ENCODE measurements at regions not wholly inside any gene's neighbourhood (a gene's known extent, or its start where the extent isn't known, plus 50 kb on each side); places are given as distances from the start of the nearest gene placed in this dataset.

GRCh38 chr1:209168204-209168603 is 415.3 kb upstream of the CAMK1G start:
- TF ChIP-seq, protein P1, sequence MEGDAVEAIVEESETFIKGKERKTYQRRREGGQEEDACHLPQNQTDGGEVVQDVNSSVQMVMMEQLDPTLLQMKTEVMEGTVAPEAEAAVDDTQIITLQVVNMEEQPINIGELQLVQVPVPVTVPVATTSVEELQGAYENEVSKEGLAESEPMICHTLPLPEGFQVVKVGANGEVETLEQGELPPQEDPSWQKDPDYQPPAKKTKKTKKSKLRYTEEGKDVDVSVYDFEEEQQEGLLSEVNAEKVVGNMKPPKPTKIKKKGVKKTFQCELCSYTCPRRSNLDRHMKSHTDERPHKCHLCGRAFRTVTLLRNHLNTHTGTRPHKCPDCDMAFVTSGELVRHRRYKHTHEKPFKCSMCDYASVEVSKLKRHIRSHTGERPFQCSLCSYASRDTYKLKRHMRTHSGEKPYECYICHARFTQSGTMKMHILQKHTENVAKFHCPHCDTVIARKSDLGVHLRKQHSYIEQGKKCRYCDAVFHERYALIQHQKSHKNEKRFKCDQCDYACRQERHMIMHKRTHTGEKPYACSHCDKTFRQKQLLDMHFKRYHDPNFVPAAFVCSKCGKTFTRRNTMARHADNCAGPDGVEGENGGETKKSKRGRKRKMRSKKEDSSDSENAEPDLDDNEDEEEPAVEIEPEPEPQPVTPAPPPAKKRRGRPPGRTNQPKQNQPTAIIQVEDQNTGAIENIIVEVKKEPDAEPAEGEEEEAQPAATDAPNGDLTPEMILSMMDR (IDR thresholded peaks at IDR 0.05), result no peak
- no peak for TF ChIP-seq POLR2A (IDR thresholded peaks at IDR 0.05; ENCODE audit: low read depth)
